ENCODE measurements at regions not wholly inside any gene's neighbourhood (a gene's known extent, or its start where the extent isn't known, plus 50 kb on each side); places are given as distances from the start of the nearest gene placed in this dataset.

- TF ChIP-seq, protein P1, sequence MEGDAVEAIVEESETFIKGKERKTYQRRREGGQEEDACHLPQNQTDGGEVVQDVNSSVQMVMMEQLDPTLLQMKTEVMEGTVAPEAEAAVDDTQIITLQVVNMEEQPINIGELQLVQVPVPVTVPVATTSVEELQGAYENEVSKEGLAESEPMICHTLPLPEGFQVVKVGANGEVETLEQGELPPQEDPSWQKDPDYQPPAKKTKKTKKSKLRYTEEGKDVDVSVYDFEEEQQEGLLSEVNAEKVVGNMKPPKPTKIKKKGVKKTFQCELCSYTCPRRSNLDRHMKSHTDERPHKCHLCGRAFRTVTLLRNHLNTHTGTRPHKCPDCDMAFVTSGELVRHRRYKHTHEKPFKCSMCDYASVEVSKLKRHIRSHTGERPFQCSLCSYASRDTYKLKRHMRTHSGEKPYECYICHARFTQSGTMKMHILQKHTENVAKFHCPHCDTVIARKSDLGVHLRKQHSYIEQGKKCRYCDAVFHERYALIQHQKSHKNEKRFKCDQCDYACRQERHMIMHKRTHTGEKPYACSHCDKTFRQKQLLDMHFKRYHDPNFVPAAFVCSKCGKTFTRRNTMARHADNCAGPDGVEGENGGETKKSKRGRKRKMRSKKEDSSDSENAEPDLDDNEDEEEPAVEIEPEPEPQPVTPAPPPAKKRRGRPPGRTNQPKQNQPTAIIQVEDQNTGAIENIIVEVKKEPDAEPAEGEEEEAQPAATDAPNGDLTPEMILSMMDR (tag by site-specific recombination; IDR thresholded peaks at IDR 0.05), result no peak
- TF ChIP-seq, protein P2, sequence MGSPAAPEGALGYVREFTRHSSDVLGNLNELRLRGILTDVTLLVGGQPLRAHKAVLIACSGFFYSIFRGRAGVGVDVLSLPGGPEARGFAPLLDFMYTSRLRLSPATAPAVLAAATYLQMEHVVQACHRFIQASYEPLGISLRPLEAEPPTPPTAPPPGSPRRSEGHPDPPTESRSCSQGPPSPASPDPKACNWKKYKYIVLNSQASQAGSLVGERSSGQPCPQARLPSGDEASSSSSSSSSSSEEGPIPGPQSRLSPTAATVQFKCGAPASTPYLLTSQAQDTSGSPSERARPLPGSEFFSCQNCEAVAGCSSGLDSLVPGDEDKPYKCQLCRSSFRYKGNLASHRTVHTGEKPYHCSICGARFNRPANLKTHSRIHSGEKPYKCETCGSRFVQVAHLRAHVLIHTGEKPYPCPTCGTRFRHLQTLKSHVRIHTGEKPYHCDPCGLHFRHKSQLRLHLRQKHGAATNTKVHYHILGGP (tag by site-specific recombination; IDR thresholded peaks at IDR 0.05), result no peak
- TF ChIP-seq TCF7L2 (IDR thresholded peaks at IDR 0.05; ENCODE audit: borderline replicate concordance, low read depth, low read length) (no peak), MEIS1 (CRISPR knock-in tag; IDR thresholded peaks at IDR 0.05; ENCODE audit: borderline replicate concordance) (no peak)
Observed at GRCh38 chr5:20692913-20693312, 704.9 kb upstream of the CDH18 start.
